Astrocyte (in vitro differentiated cells and primary cell): ENCODE measurements at regions not wholly inside any gene's neighbourhood (a gene's known extent, or its start where the extent isn't known, plus 50 kb on each side); places are given as distances from the start of the nearest gene placed in this dataset.

Experiments
- DNase-seq: peaks from one replicate; pipeline ENCODE4 v3.0.0-alpha.2; 2010; ENCODE audit warnings: low read depth
- FAIRE-seq: peaks from 2 replicates; lab custom pipeline; 2011; peaks lifted over from hg19 to GRCh38; lab: Jason Lieb, UNC
- H2AFZ ChIP-seq: 2 replicates; pipeline ENCODE4 v1.6.0; 2012; ENCODE audit warnings: low read depth, low read length, inconsistent platforms
- H3K27ac ChIP-seq: 2 replicates; pipeline ENCODE4 v1.5.1; 2011; ENCODE audit warnings: low read depth, low read length, inconsistent platforms
- H3K27me3 ChIP-seq: 2 replicates; pipeline ENCODE4 v1.6.0; 2011; ENCODE audit warnings: low read length, inconsistent platforms; ENCODE audit not compliant: insufficient read depth
- H3K36me3 ChIP-seq: 2 replicates; pipeline ENCODE4 v1.5.1; 2011; ENCODE audit warnings: low read length, inconsistent platforms; ENCODE audit not compliant: insufficient read depth
- H3K4me1 ChIP-seq: 2 replicates; pipeline ENCODE4 v1.5.1; 2011; ENCODE audit warnings: low read length, inconsistent platforms; ENCODE audit not compliant: insufficient read depth
- H3K4me2 ChIP-seq: 2 replicates; pipeline ENCODE4 v1.6.0; 2012; ENCODE audit warnings: low read length, inconsistent platforms
- H3K4me3 ChIP-seq: 2 replicates; pipeline ENCODE4 v1.5.1; 2011; ENCODE audit warnings: low read depth, mild to moderate bottlenecking, low read length, inconsistent platforms; ENCODE audit not compliant: insufficient read depth
- H3K79me2 ChIP-seq: 2 replicates; pipeline ENCODE4 v1.6.0; 2012; ENCODE audit warnings: mild to moderate bottlenecking, low read length, inconsistent platforms; ENCODE audit not compliant: insufficient read depth
- H3K9ac ChIP-seq: 2 replicates; pipeline ENCODE4 v1.6.0; 2012; ENCODE audit warnings: mild to moderate bottlenecking, low read length, inconsistent platforms
- H3K9me3 ChIP-seq: 2 replicates; pipeline ENCODE4 v1.5.1; 2012; ENCODE audit warnings: low read depth, mild to moderate bottlenecking, low read length, inconsistent platforms; ENCODE audit not compliant: insufficient read depth
- H4K20me1 ChIP-seq: 2 replicates; pipeline ENCODE4 v1.6.0; 2012; ENCODE audit warnings: low read length, inconsistent platforms; ENCODE audit not compliant: insufficient read depth
- H3K27ac Mint-ChIP-seq: one replicate; pipeline ENCODE4 v1.8.0; 2021; ENCODE audit warnings: mild to moderate bottlenecking, mixed read lengths; ENCODE audit not compliant: unreplicated experiment
- H3K27me3 Mint-ChIP-seq: one replicate; pipeline ENCODE4 v1.8.0; 2021; ENCODE audit warnings: low read depth, mixed read lengths; ENCODE audit not compliant: unreplicated experiment
- H3K36me3 Mint-ChIP-seq: one replicate; pipeline ENCODE4 v1.8.0; 2021; ENCODE audit warnings: low read depth, mixed read lengths; ENCODE audit not compliant: unreplicated experiment
- H3K4me1 Mint-ChIP-seq: one replicate; pipeline ENCODE4 v1.8.0; 2021; ENCODE audit warnings: low read depth, mixed read lengths; ENCODE audit not compliant: unreplicated experiment
- H3K4me3 Mint-ChIP-seq: one replicate; pipeline ENCODE4 v1.8.0; 2021; ENCODE audit warnings: mild to moderate bottlenecking, moderate library complexity, mixed read lengths; ENCODE audit not compliant: unreplicated experiment
- H3K9me3 Mint-ChIP-seq: one replicate; pipeline ENCODE4 v1.8.0; 2021; ENCODE audit warnings: mild to moderate bottlenecking, mixed read lengths; ENCODE audit not compliant: unreplicated experiment
- CTCF ChIP-seq: IDR thresholded peaks from 2 replicates; pipeline ENCODE4 v1.5.1; 2011; ENCODE audit warnings: low read depth, mild to moderate bottlenecking, inconsistent platforms, low read length, moderate library complexity; ENCODE audit not compliant: insufficient read depth
- EZH2 ChIP-seq: IDR thresholded peaks from 2 replicates; pipeline ENCODE4 v1.6.1; 2012; ENCODE audit warnings: mild to moderate bottlenecking, low read length, inconsistent platforms; ENCODE audit not compliant: insufficient read depth

- Histone ChIP-seq H3K9me3 (no peaks in the 10 kb centered on the region), H3K4me3 (no peak overlapping the region), H4K20me1 (no peaks in the 10 kb centered on the region), H3K4me2 (no peak overlapping the region), H3K4me1 (no peaks in the 10 kb centered on the region), H3K27ac (no peak overlapping the region), H3K36me3 (no peaks in the 10 kb centered on the region), H3K79me2 (no peaks in the 10 kb centered on the region), H3K27me3 (no peaks in the 10 kb centered on the region), H3K9ac (no peak overlapping the region), H2AFZ (no peak overlapping the region)
- no peaks in the 10 kb centered on the region for H3K36me3 Mint-ChIP-seq
- H3K9me3 Mint-ChIP-seq, result peaks cover 2% of the 10 kb centered on the region
- no peak overlapping the region for H3K4me3 Mint-ChIP-seq
- peaks cover 10% of the 10 kb centered on the region for H3K4me1 Mint-ChIP-seq
- DNase-seq (no peak), FAIRE-seq (no peak)
- TF ChIP-seq EZH2 (no peak), CTCF (no peak)
- no peak overlapping the region for H3K27ac Mint-ChIP-seq
- peaks cover 1% of the 10 kb centered on the region for H3K27me3 Mint-ChIP-seq
These were observed 120.6 kb downstream of the CRYAA start for GRCh38 chr21:43289442-43289841.

GRCh38 chr21:43287795-43288755 lies 119.3 kb downstream of the CRYAA start:
- DNase-seq (no peak), FAIRE-seq (no peak)
- Mint-ChIP-seq H3K9me3 (peaks cover 2% of the 10 kb centered on the region), H3K27me3 (no peaks in the 10 kb centered on the region), H3K27ac (no peak overlapping the region), H3K4me3 (no peak overlapping the region), H3K36me3 (no peaks in the 10 kb centered on the region), H3K4me1 (peaks cover 10% of the 10 kb centered on the region)
- H3K9ac ChIP-seq, result no peak overlapping the region
- H3K4me2 ChIP-seq, result no peak overlapping the region
- H3K79me2 ChIP-seq, result no peaks in the 10 kb centered on the region
- H3K9me3 ChIP-seq, result no peaks in the 10 kb centered on the region
- no peaks in the 10 kb centered on the region for H4K20me1 ChIP-seq
- no peak overlapping the region for H2AFZ ChIP-seq
- H3K27ac ChIP-seq, result no peak overlapping the region
- no peaks in the 10 kb centered on the region for H3K27me3 ChIP-seq
- H3K4me3 ChIP-seq, result no peak overlapping the region
- H3K4me1 ChIP-seq, result no peaks in the 10 kb centered on the region
- H3K36me3 ChIP-seq, result no peaks in the 10 kb centered on the region
- TF ChIP-seq EZH2 (no peak), CTCF (no peak)
